Nephron (organoid): ENCODE measurements at regions not wholly inside any gene's neighbourhood (a gene's known extent, or its start where the extent isn't known, plus 50 kb on each side); places are given as distances from the start of the nearest gene placed in this dataset.

Experiments
- H3K27ac Mint-ChIP-seq, 3 experiments: 2 replicates each; pipeline ENCODE4 v1.8.0; 2020; ENCODE audit warnings: mixed read lengths in 3 of 3, mild to moderate bottlenecking in 2 of 3, moderate library complexity in 1 of 3
- H3K27me3 Mint-ChIP-seq: 2 replicates; pipeline ENCODE4 v1.8.0; 2021; ENCODE audit warnings: low read depth, mild to moderate bottlenecking, moderate library complexity, mixed read lengths
- H3K36me3 Mint-ChIP-seq: 2 replicates; pipeline ENCODE4 v1.8.0; 2020; ENCODE audit warnings: low read depth, mixed read lengths
- H3K4me1 Mint-ChIP-seq: 2 replicates; pipeline ENCODE4 v1.8.0; 2020; ENCODE audit warnings: mixed read lengths
- H3K4me3 Mint-ChIP-seq, 3 experiments: 2 replicates each; pipeline ENCODE4 v1.8.0; 2020; ENCODE audit warnings: mild to moderate bottlenecking in 3 of 3, mixed read lengths in 3 of 3, moderate library complexity in 2 of 3
- H3K9me3 Mint-ChIP-seq: 2 replicates; pipeline ENCODE4 v1.8.0; 2020; ENCODE audit warnings: mixed read lengths
- TF ChIP-seq, protein P1 (sequence below), 3 experiments: fragments of 200-600 bp; sonication (generic); IDR thresholded peaks; one replicate each; pipeline ENCODE4 v1.5.0; 2021; ENCODE audit warnings: antibody characterized with exemption in 3 of 3; ENCODE audit not compliant: unreplicated experiment in 3 of 3

GRCh38 chr3:181267312-181267711, 277.8 kb upstream of the DNAJC19 start:
- no peaks in the 10 kb centered on the region for H3K36me3 Mint-ChIP-seq
- no peaks in the 10 kb centered on the region for H3K4me1 Mint-ChIP-seq
- no peak overlapping the region for H3K27ac Mint-ChIP-seq
- no peaks in the 10 kb centered on the region for H3K27me3 Mint-ChIP-seq
- no peak overlapping the region for H3K4me3 Mint-ChIP-seq
- no peaks in the 10 kb centered on the region for H3K9me3 Mint-ChIP-seq
- TF ChIP-seq, protein P1, sequence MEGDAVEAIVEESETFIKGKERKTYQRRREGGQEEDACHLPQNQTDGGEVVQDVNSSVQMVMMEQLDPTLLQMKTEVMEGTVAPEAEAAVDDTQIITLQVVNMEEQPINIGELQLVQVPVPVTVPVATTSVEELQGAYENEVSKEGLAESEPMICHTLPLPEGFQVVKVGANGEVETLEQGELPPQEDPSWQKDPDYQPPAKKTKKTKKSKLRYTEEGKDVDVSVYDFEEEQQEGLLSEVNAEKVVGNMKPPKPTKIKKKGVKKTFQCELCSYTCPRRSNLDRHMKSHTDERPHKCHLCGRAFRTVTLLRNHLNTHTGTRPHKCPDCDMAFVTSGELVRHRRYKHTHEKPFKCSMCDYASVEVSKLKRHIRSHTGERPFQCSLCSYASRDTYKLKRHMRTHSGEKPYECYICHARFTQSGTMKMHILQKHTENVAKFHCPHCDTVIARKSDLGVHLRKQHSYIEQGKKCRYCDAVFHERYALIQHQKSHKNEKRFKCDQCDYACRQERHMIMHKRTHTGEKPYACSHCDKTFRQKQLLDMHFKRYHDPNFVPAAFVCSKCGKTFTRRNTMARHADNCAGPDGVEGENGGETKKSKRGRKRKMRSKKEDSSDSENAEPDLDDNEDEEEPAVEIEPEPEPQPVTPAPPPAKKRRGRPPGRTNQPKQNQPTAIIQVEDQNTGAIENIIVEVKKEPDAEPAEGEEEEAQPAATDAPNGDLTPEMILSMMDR (IDR thresholded peaks at IDR 0.05; ENCODE audit: unreplicated experiment in 3 of 3) = no peak

DNA sequence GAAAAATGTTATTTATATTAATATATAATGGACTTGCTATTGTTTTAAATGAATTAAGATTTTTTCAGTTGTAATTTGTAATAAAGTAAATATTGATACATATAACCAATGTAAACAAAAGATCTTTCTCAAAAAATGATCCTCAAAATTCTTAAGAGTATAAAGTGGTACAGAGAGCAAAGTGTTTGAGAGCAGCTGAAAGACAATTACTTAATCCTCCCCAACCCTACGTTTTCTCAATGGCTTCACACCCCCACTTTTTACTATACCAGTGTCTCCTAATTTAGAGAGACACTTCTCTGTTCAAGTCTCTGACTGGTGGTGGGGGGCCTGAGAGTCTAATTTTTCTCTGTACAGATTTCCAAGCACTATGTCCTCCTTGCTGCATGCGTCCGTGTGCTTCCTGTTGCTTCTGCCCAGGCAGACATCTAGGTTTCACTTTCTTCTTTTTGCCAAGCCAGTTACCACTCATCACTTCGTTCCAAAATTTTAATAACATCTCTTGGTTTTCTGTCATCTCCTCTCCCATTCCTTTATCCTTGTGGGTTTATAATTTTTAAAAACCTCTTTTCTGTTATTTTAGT, 276.3 kb upstream of the DNAJC19 start:
- no peaks in the 10 kb centered on the region for H3K27me3 Mint-ChIP-seq
- no peaks in the 10 kb centered on the region for H3K36me3 Mint-ChIP-seq
- H3K27ac Mint-ChIP-seq = no peak overlapping the region
- H3K4me3 Mint-ChIP-seq = no peak overlapping the region
- no peaks in the 10 kb centered on the region for H3K4me1 Mint-ChIP-seq
- TF ChIP-seq, protein P1 (IDR thresholded peaks at IDR 0.05; ENCODE audit: unreplicated experiment in 3 of 3) = no peak
- H3K9me3 Mint-ChIP-seq = no peaks in the 10 kb centered on the region

DNA sequence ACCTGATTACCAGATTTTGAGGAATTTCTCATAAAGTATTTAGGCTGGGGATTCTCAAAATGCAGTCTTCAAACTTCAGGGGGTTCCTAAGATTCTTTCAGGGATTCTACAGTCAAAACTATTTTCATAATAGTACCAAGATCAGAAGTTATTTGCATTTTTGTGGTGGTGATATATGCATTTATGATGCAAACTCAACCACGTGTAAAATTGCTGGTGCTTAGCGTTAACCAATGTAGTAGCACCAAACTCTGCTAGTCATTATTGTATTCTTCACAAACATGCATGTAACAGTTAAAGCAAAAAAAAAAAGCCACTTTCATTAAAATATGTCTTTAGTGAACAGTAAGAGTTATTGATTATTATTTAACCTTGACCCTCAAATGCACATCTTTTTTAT, 274.9 kb upstream of the DNAJC19 start:
- Mint-ChIP-seq H3K27me3 (peaks cover 2% of the 10 kb centered on the region), H3K27ac (no peak overlapping the region), H3K4me3 (no peak overlapping the region), H3K4me1 (no peaks in the 10 kb centered on the region), H3K9me3 (no peaks in the 10 kb centered on the region), H3K36me3 (no peaks in the 10 kb centered on the region)
- TF ChIP-seq, protein P1 (IDR thresholded peaks at IDR 0.05; ENCODE audit: unreplicated experiment in 3 of 3) = no peak

DNA sequence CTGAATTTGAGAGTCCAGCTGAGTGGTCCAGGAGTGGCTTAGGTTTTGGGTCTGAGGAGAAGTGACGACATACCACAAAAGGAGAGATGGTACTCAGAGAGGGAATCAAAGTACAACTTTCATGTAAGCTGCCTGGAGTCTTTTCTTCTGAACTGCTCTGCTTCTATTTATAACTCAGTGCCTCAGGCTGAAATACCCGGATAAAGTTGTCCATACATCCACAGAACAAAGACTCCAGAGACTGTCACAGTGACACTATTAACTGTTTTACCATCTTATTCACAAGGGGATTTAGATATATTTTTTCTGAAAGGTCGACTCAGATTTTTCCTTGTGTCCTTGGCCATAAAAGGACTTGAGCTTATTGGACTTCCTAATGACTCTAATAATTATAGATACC, 264.3 kb upstream of the DNAJC19 start:
- peaks cover 4% of the 10 kb centered on the region for H3K4me1 Mint-ChIP-seq
- TF ChIP-seq, protein P1 (IDR thresholded peaks at IDR 0.05; ENCODE audit: unreplicated experiment in 3 of 3) = no peak
- H3K9me3 Mint-ChIP-seq = no peaks in the 10 kb centered on the region
- H3K27ac Mint-ChIP-seq = no peak overlapping the region
- H3K4me3 Mint-ChIP-seq = no peak overlapping the region
- H3K27me3 Mint-ChIP-seq = peaks cover 4% of the 10 kb centered on the region
- no peaks in the 10 kb centered on the region for H3K36me3 Mint-ChIP-seq

GRCh38 chr3:181252631-181253030, 263.1 kb upstream of the DNAJC19 start:
- TF ChIP-seq, protein P1 (IDR thresholded peaks at IDR 0.05; ENCODE audit: unreplicated experiment in 3 of 3) = no peak
- Mint-ChIP-seq H3K4me1 (peaks cover 4% of the 10 kb centered on the region), H3K9me3 (no peaks in the 10 kb centered on the region), H3K4me3 (no peak overlapping the region), H3K27me3 (no peaks in the 10 kb centered on the region), H3K27ac (no peak overlapping the region), H3K36me3 (no peaks in the 10 kb centered on the region)

GRCh38 chr3:181250714-181251113, 261.2 kb upstream of the DNAJC19 start:
- Mint-ChIP-seq H3K4me1 (peaks cover 4% of the 10 kb centered on the region), H3K36me3 (no peaks in the 10 kb centered on the region), H3K27me3 (no peaks in the 10 kb centered on the region), H3K4me3 (no peak overlapping the region), H3K9me3 (no peaks in the 10 kb centered on the region), H3K27ac (no peak overlapping the region)
- TF ChIP-seq, protein P1 (IDR thresholded peaks at IDR 0.05; ENCODE audit: unreplicated experiment in 3 of 3) = no peak
